Prostate gland (tissue), 2 donors: ENCODE measurements at regions not wholly inside any gene's neighbourhood (a gene's known extent, or its start where the extent isn't known, plus 50 kb on each side); places are given as distances from the start of the nearest gene placed in this dataset.

Experiments
- DNase-seq: peaks from one replicate; pipeline ENCODE4 v3.0.0-alpha.2; 2019; ENCODE audit warnings: low spot score
- H3K27ac ChIP-seq, 2 donors: fragments of 200-600 bp; sonication (generic); 2 replicates each; pipeline ENCODE4 v1.5.1; 2017 to 2019
- H3K27me3 ChIP-seq: fragments of 200-600 bp; sonication (generic); replicated peaks from 2 replicates; pipeline ENCODE4 v1.5.1; 2019; ENCODE audit not compliant: insufficient read depth
- H3K36me3 ChIP-seq, 2 donors: fragments of 200-600 bp; sonication (generic); 1 replicate in 1 of 2; 2 replicates in 1 of 2; pipeline versions ENCODE4 v1.5.1 to v1.8.1; 2017 to 2019
- H3K4me1 ChIP-seq: fragments of 200-600 bp; sonication (generic); replicated peaks from 2 replicates; pipeline ENCODE4 v1.5.1; 2019
- H3K4me3 ChIP-seq, 2 donors: fragments of 200-600 bp; sonication (generic); 2 replicates each; pipeline ENCODE4 v1.5.1; 2017 to 2019
- H3K9me3 ChIP-seq: fragments of 200-600 bp; sonication (generic); 2 replicates; pipeline ENCODE4 v1.5.1; 2017
- POLR2A ChIP-seq: fragments of 450-650 bp; IDR thresholded peaks from one replicate; pipeline ENCODE4 v1.6.1; 2016; ENCODE audit warnings: antibody characterized with exemption, mild to moderate bottlenecking
- POLR2AphosphoS5 ChIP-seq: sonication (generic); formaldehyde crosslinking; IDR thresholded peaks from one replicate; pipeline ENCODE4 v1.6.1; 2017; ENCODE audit warnings: antibody characterized with exemption
- WGBS: methylation state at CpG from one replicate; pipeline ENCODE4 v1.1.5; 2018; 5-methylcytosine and 5-hydroxymethylcytosine counted together
- intact Hi-C: fragments of 100-400 bp; cut with DNase I; formaldehyde crosslinking; loops from one replicate; pipeline ENCODE4 v1.14.2; 2022
- TF ChIP-seq, protein P1 (sequence below), 4 experiments: fragments of 200-600 bp in 2 of 4; fragments of 450-650 bp in 2 of 4; sonication (generic) in 2 of 4; IDR thresholded peaks; 1 replicate in 3 of 4; 2 replicates in 1 of 4; pipeline ENCODE4 v1.5.1; 2016 to 2019; ENCODE audit warnings: antibody characterized with exemption in 4 of 4, mild to moderate bottlenecking in 2 of 4, moderate library complexity in 2 of 4

DNA sequence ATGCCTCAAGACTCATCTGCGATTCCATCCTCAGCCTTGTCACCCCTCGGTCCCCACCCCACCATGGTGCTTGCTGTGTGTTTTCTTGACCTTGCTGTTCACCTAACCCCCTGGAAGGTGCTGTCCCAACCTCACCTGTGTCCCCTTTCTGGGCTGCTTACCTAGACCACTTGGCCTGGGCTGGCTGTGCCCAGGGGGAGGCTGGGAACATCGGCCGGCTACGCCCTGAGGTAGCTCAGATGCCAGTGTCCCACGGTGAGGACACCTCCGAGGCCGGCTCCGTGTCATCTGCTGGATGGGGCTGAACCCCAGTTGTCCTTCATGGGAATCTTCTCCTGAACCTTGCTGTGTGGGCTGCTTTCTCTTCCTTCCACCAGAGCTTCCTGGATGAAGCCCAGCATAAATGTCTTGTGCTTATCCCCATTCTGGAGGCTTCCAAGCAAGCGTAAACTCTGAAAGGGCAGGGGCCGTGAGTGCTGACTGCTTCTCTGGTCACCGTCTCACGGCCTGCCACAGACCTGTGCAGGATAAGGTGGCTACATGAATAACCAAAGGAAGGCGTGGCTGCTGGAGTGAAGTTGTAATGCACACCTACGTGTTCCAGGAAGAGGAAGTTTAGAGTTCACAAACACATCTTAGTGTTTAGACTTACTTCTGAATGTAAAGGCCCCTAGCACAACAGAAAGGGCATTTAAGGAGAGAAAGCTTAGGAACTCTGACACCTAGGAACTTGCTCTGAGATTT is 724.3 kb downstream of the TBC1D22A start:
- H3K36me3 ChIP-seq: no peaks in the 10 kb centered on the region
- H3K27me3 ChIP-seq: no peaks in the 10 kb centered on the region
- H3K4me3 ChIP-seq: no peak overlapping the region
- TF ChIP-seq POLR2A (no peak), POLR2AphosphoS5 (no peak)
- TF ChIP-seq, protein P1, sequence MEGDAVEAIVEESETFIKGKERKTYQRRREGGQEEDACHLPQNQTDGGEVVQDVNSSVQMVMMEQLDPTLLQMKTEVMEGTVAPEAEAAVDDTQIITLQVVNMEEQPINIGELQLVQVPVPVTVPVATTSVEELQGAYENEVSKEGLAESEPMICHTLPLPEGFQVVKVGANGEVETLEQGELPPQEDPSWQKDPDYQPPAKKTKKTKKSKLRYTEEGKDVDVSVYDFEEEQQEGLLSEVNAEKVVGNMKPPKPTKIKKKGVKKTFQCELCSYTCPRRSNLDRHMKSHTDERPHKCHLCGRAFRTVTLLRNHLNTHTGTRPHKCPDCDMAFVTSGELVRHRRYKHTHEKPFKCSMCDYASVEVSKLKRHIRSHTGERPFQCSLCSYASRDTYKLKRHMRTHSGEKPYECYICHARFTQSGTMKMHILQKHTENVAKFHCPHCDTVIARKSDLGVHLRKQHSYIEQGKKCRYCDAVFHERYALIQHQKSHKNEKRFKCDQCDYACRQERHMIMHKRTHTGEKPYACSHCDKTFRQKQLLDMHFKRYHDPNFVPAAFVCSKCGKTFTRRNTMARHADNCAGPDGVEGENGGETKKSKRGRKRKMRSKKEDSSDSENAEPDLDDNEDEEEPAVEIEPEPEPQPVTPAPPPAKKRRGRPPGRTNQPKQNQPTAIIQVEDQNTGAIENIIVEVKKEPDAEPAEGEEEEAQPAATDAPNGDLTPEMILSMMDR (IDR thresholded peaks at IDR 0.05): no peak
- 88% methylated on average over 15 of the region's 15 CpGs for WGBS
- no peaks in the 10 kb centered on the region for H3K4me1 ChIP-seq
- intact Hi-C loops: no loop called here
- DNase-seq: no peak
- H3K27ac ChIP-seq: no peak overlapping the region
- H3K9me3 ChIP-seq: no peaks in the 10 kb centered on the region

DNA sequence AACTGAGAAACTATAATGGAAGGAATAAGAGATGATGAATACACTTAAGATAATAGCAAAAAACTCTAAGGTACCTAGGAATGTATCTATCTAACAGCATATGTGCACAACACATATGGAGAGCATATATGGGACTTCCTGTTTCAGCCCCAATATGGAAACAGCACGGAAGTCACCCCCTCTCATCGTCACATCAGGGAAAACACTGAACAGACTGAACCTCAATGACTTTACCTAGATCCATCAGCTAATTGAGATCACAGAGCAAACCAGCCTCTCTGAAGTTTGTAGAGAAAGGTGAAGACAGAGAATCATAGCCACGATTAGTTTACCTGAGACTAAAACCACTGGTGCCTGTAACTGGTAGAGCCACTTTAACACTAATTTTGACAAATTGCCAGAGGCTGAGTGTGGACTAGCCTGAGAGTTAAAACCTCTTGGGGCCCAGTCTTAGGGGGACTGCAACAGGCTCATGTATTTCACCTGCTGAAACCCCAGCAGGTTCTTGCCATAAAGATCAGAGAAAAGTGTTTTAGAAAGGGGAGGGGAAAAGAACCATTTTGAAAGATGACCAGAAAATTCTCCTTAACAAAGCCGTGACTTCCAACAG is 722.6 kb downstream of the TBC1D22A start:
- Histone ChIP-seq H3K4me1 (no peaks in the 10 kb centered on the region), H3K9me3 (no peaks in the 10 kb centered on the region), H3K27ac (no peak overlapping the region), H3K27me3 (no peaks in the 10 kb centered on the region), H3K36me3 (no peaks in the 10 kb centered on the region), H3K4me3 (no peak overlapping the region)
- DNase-seq: no peak
- intact Hi-C loops: no loop called here
- 62% methylated on average over 4 of the region's 4 CpGs for WGBS
- no peak for TF ChIP-seq POLR2A
- no peak for TF ChIP-seq POLR2AphosphoS5
- TF ChIP-seq, protein P1 (IDR thresholded peaks at IDR 0.05): no peak

DNA sequence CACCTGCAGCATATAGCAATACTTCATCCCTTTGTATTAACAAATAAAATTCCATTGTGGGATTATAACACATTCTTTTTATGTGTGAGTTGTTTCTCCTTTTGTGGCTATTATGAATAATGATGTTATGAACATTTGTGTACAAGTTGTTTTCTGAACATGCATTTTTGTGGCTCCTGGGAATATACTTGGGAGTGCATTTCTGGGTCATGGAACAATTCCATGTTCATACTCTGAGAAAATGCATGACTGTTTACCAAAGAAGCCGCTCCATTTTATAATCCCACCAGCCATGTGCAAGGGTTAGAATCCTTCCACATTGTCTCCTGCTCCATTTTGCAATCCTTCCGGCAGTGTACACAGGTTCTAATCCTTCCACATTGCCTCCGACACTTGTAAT is 713.8 kb downstream of the TBC1D22A start:
- Histone ChIP-seq H3K27me3 (no peaks in the 10 kb centered on the region), H3K4me1 (no peaks in the 10 kb centered on the region), H3K9me3 (no peaks in the 10 kb centered on the region), H3K36me3 (no peaks in the 10 kb centered on the region), H3K27ac (no peak overlapping the region), H3K4me3 (no peak overlapping the region)
- TF ChIP-seq, protein P1 (IDR thresholded peaks at IDR 0.05): no peak
- no peak for TF ChIP-seq POLR2AphosphoS5
- no peak for TF ChIP-seq POLR2A
- 90% methylated on average over 3 of the region's 3 CpGs for WGBS
- intact Hi-C loops: no loop called here
- no peak for DNase-seq

DNA sequence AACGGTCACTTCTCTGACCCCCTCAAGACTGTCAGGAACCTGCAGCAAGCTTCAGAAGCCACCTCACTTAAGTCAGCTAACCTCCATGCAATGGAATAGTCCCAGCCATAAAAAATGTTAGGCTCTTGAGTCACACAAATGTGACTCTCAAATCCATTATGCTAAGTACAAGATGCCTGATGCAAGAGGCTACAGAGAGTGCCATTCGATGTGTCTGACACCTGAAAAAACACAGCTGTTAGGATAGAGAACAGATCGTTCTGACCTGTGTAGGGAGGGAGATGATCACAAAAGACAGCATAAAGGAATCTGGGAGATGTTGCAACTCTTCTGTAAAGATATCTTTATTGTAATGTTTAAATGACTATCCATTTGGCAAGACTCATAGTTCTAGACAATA is 712.4 kb downstream of the TBC1D22A start:
- H3K36me3 ChIP-seq: no peaks in the 10 kb centered on the region
- no peaks in the 10 kb centered on the region for H3K4me1 ChIP-seq
- H3K9me3 ChIP-seq: no peaks in the 10 kb centered on the region
- TF ChIP-seq POLR2A: no peak
- peak; percentile 38 for TF ChIP-seq POLR2AphosphoS5
- TF ChIP-seq, protein P1 (IDR thresholded peaks at IDR 0.05): no peak
- no peak overlapping the region for H3K4me3 ChIP-seq
- DNase-seq: no peak
- WGBS: 24% methylated on average over 3 of the region's 3 CpGs
- intact Hi-C loops: no loop called here
- H3K27me3 ChIP-seq: no peaks in the 10 kb centered on the region
- no peak overlapping the region for H3K27ac ChIP-seq

DNA sequence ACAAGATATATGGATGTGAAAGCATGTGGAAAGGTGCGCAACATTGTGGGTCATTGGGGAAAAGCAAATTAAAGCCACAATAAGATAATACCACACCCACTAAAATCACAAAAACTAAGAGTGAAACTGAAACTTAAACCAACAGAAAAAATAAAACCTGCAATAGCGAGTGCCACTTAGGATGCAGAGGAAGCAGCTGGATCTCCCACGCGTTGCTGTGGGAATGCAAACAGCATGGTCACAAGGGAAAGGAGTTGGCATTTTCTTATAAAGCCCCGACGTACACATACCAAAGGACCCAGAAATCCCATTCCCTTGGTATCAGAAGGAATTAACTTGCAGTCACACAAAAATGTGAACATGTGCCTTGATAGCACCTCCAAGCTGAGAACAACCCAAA is 712.0 kb downstream of the TBC1D22A start:
- 45% methylated on average over 6 of the region's 6 CpGs for WGBS
- intact Hi-C loops: no loop called here
- H3K4me3 ChIP-seq: no peak overlapping the region
- no peaks in the 10 kb centered on the region for H3K9me3 ChIP-seq
- no peak for DNase-seq
- TF ChIP-seq POLR2A (no peak), POLR2AphosphoS5 (no peak)
- TF ChIP-seq, protein P1 (IDR thresholded peaks at IDR 0.05): no peak
- H3K36me3 ChIP-seq: no peaks in the 10 kb centered on the region
- H3K27ac ChIP-seq: no peak overlapping the region
- no peaks in the 10 kb centered on the region for H3K4me1 ChIP-seq
- H3K27me3 ChIP-seq: no peaks in the 10 kb centered on the region
